GM23338 (cell line): ENCODE measurements at regions not wholly inside any gene's neighbourhood (a gene's known extent, or its start where the extent isn't known, plus 50 kb on each side); places are given as distances from the start of the nearest gene placed in this dataset.

Experiments used
- ATAC-seq: fragments of 200-7000 bp; cut with Tn5 transposase; 3 replicates; pipeline ENCODE4 v1.9.1; 2020
- DNase-seq: peaks from one replicate; pipeline ENCODE4 v3.0.0-alpha.2; 2015; ENCODE audit warnings: low spot score
- H2AFZ ChIP-seq: fragments of 200-600 bp; sonication (generic); 2 replicates; pipeline ENCODE4 v1.8.0; 2016; ENCODE audit warnings: antibody characterized with exemption, mild to moderate bottlenecking, moderate library complexity
- H3F3A ChIP-seq: fragments of 200-600 bp; sonication (generic); replicated peaks from 2 replicates; pipeline ENCODE4 v1.8.0; 2017; ENCODE audit warnings: antibody characterized with exemption, mixed run types, low read depth
- H3K27ac ChIP-seq: fragments of 200-600 bp; sonication (generic); 2 replicates; pipeline ENCODE4 v1.6.1; 2016; ENCODE audit warnings: low read depth
- H3K27me3 ChIP-seq: fragments of 200-600 bp; sonication (generic); 2 replicates; pipeline ENCODE4 v1.8.0; 2016; ENCODE audit warnings: mild to moderate bottlenecking, mixed run types, moderate library complexity; ENCODE audit not compliant: insufficient read depth
- H3K36me3 ChIP-seq: fragments of 200-600 bp; sonication (generic); 2 replicates; pipeline ENCODE4 v1.8.0; 2016; ENCODE audit warnings: mild to moderate bottlenecking; ENCODE audit not compliant: insufficient read depth
- H3K4me1 ChIP-seq: fragments of 200-600 bp; sonication (generic); 2 replicates; pipeline ENCODE4 v1.8.0; 2016; ENCODE audit warnings: mild to moderate bottlenecking, moderate library complexity; ENCODE audit not compliant: insufficient read depth
- H3K4me2 ChIP-seq: fragments of 200-600 bp; sonication (generic); 2 replicates; pipeline ENCODE4 v1.7.1; 2017; ENCODE audit warnings: mixed run types
- H3K4me3 ChIP-seq: fragments of 200-600 bp; sonication (generic); 2 replicates; pipeline ENCODE4 v1.6.1; 2016; ENCODE audit warnings: mixed run types
- H3K79me2 ChIP-seq: fragments of 200-600 bp; sonication (generic); replicated peaks from 2 replicates; pipeline ENCODE4 v1.8.0; 2017; ENCODE audit warnings: mild to moderate bottlenecking; ENCODE audit not compliant: insufficient read depth
- H3K9me2 ChIP-seq: fragments of 200-600 bp; sonication (generic); 2 replicates; pipeline ENCODE4 v1.8.0; 2017; ENCODE audit not compliant: insufficient read depth
- H4K20me1 ChIP-seq: fragments of 200-600 bp; sonication (generic); replicated peaks from 2 replicates; pipeline ENCODE4 v1.8.0; 2017; ENCODE audit warnings: mild to moderate bottlenecking; ENCODE audit not compliant: insufficient read depth
- H3K27ac Mint-ChIP-seq: 2 replicates; pipeline ENCODE4 v1.8.0; 2020; ENCODE audit warnings: inconsistent platforms, mild to moderate bottlenecking, moderate library complexity, mixed read lengths
- H3K27me3 Mint-ChIP-seq: 3 replicates; pipeline ENCODE4 v1.8.0; 2022; ENCODE audit warnings: low read depth, mild to moderate bottlenecking, moderate library complexity, mixed read lengths, inconsistent platforms; ENCODE audit not compliant: insufficient read depth, poor library complexity
- H3K36me3 Mint-ChIP-seq: 3 replicates; pipeline ENCODE4 v1.8.0; 2021; ENCODE audit warnings: low read depth, mild to moderate bottlenecking, inconsistent platforms, moderate library complexity, mixed read lengths
- H3K4me1 Mint-ChIP-seq: 3 replicates; pipeline ENCODE4 v1.8.0; 2020; ENCODE audit warnings: mild to moderate bottlenecking, inconsistent platforms, mixed read lengths
- H3K4me3 Mint-ChIP-seq: 3 replicates; pipeline ENCODE4 v1.8.0; 2021; ENCODE audit warnings: moderate library complexity, mild to moderate bottlenecking, inconsistent platforms, mixed read lengths
- H3K9me3 Mint-ChIP-seq: 3 replicates; pipeline ENCODE4 v1.8.0; 2020; ENCODE audit warnings: moderate library complexity, mild to moderate bottlenecking, inconsistent platforms, mixed read lengths
- CREB1 ChIP-seq: fragments of 250-450 bp; sonication (Bioruptor Pico); IDR thresholded peaks from 2 replicates; pipeline ENCODE4 v1.5.0; 2020; ENCODE audit warnings: low read depth, mild to moderate bottlenecking, moderate library complexity
- CTCF ChIP-seq, 2 experiments: fragments of 200-600 bp in 1 of 2; sonication (generic) in 1 of 2; conservative IDR thresholded peaks; 2 replicates each; pipeline versions ENCODE4 v1.5.1 to v1.6.1; 2016 to 2017; ENCODE audit warnings: antibody characterized with exemption in 2 of 2, low read depth in 2 of 2, mild to moderate bottlenecking in 2 of 2, moderate library complexity in 1 of 2
- EZH2phosphoT487 ChIP-seq: fragments of 200-600 bp; sonication (generic); IDR thresholded peaks from one replicate; pipeline ENCODE4 v1.8.1; 2018; ENCODE audit warnings: antibody characterized with exemption; ENCODE audit not compliant: unreplicated experiment
- POLR2AphosphoS5 ChIP-seq: IDR thresholded peaks from 2 replicates; pipeline ENCODE4 v1.6.1; 2016; ENCODE audit warnings: antibody characterized with exemption, low read depth
- STAT1 ChIP-seq: IDR thresholded peaks from one replicate; pipeline ENCODE4 v1.6.1; 2016; ENCODE audit warnings: antibody characterized with exemption; ENCODE audit not compliant: unreplicated experiment
- ZNF114 ChIP-seq: fragments of 250-450 bp; sonication (Bioruptor Pico); IDR thresholded peaks from 2 replicates; pipeline ENCODE4 v1.5.0; 2020; ENCODE audit warnings: mild to moderate bottlenecking, moderate library complexity
- ZNF331 ChIP-seq: fragments of 250-450 bp; sonication (Bioruptor Pico); IDR thresholded peaks from 2 replicates; pipeline ENCODE4 v1.5.0; 2020; ENCODE audit warnings: low read depth, mild to moderate bottlenecking, moderate library complexity
- TF ChIP-seq, protein P1 (sequence below): fragments of 250-450 bp; sonication (Bioruptor Pico); IDR thresholded peaks from 2 replicates; pipeline ENCODE4 v1.5.0; 2020; ENCODE audit warnings: mild to moderate bottlenecking, moderate library complexity
- TF ChIP-seq, protein P2 (sequence below): IDR thresholded peaks from one replicate; pipeline ENCODE4 v1.6.1; 2018; ENCODE audit warnings: antibody characterized with exemption; ENCODE audit not compliant: unreplicated experiment

GRCh38 chr1:70706381-70707037, 295.4 kb downstream of the CTH start:
- peak; percentile 79 for DNase-seq
- ATAC-seq, result peak; percentile 98
- H3K4me3 Mint-ChIP-seq, result peak overlapping the region; percentile 86
- Histone ChIP-seq H3K36me3 (no peaks in the 10 kb centered on the region), H2AFZ (peak overlapping the region; percentile 99), H4K20me1 (no peaks in the 10 kb centered on the region), H3K4me1 (peaks cover 7% of the 10 kb centered on the region; the same call in 1 of the 2 replicates), H3K4me2 (peak overlapping the region; percentile 88), H3K79me2 (no peaks in the 10 kb centered on the region), H3K4me3 (peak overlapping the region; percentile 70), H3K9me2 (no peaks in the 10 kb centered on the region), H3K27ac (0 out of 2 replicates have a peak overlapping the region, but pooled peaks have one; percentile 45), H3F3A (no peaks in the 10 kb centered on the region), H3K27me3 (no peaks in the 10 kb centered on the region)
- no peaks in the 10 kb centered on the region for H3K36me3 Mint-ChIP-seq
- no peaks in the 10 kb centered on the region for H3K9me3 Mint-ChIP-seq
- peaks cover 14% of the 10 kb centered on the region for H3K4me1 Mint-ChIP-seq
- peak; percentile 57 for TF ChIP-seq POLR2AphosphoS5
- TF ChIP-seq CTCF (conservative IDR thresholded peaks at IDR 0.05; ENCODE audit: low read depth in 2 of 2), result no peak
- TF ChIP-seq ZNF114 (CRISPR knock-in tag), result no peak; the same call in 1 of the 2 replicates
- peaks cover 3% of the 10 kb centered on the region for H3K27me3 Mint-ChIP-seq
- peak overlapping the region; percentile 93 for H3K27ac Mint-ChIP-seq

GRCh38 chr1:70707214-70707613, 296.1 kb downstream of the CTH start:
- Histone ChIP-seq H2AFZ (peak overlapping the region; percentile 99), H3K4me2 (peak overlapping the region; percentile 88), H3F3A (no peaks in the 10 kb centered on the region), H3K79me2 (no peaks in the 10 kb centered on the region), H3K4me1 (peaks cover 7% of the 10 kb centered on the region; the same call in 1 of the 2 replicates), H4K20me1 (no peaks in the 10 kb centered on the region), H3K4me3 (peak overlapping the region; percentile 70), H3K27ac (no peak overlapping the region), H3K9me2 (no peaks in the 10 kb centered on the region), H3K36me3 (no peaks in the 10 kb centered on the region), H3K27me3 (no peaks in the 10 kb centered on the region)
- H3K27ac Mint-ChIP-seq, result no peak overlapping the region
- H3K36me3 Mint-ChIP-seq, result no peaks in the 10 kb centered on the region
- H3K9me3 Mint-ChIP-seq, result no peaks in the 10 kb centered on the region
- H3K4me1 Mint-ChIP-seq, result peaks cover 14% of the 10 kb centered on the region
- peaks cover 3% of the 10 kb centered on the region for H3K27me3 Mint-ChIP-seq
- peak overlapping the region; percentile 86; the same call in 1 of the 3 replicates for H3K4me3 Mint-ChIP-seq
- DNase-seq (no peak), ATAC-seq (no peak)
- no peak for TF ChIP-seq EZH2phosphoT487
- no peak for TF ChIP-seq CREB1
- TF ChIP-seq, protein P1, sequence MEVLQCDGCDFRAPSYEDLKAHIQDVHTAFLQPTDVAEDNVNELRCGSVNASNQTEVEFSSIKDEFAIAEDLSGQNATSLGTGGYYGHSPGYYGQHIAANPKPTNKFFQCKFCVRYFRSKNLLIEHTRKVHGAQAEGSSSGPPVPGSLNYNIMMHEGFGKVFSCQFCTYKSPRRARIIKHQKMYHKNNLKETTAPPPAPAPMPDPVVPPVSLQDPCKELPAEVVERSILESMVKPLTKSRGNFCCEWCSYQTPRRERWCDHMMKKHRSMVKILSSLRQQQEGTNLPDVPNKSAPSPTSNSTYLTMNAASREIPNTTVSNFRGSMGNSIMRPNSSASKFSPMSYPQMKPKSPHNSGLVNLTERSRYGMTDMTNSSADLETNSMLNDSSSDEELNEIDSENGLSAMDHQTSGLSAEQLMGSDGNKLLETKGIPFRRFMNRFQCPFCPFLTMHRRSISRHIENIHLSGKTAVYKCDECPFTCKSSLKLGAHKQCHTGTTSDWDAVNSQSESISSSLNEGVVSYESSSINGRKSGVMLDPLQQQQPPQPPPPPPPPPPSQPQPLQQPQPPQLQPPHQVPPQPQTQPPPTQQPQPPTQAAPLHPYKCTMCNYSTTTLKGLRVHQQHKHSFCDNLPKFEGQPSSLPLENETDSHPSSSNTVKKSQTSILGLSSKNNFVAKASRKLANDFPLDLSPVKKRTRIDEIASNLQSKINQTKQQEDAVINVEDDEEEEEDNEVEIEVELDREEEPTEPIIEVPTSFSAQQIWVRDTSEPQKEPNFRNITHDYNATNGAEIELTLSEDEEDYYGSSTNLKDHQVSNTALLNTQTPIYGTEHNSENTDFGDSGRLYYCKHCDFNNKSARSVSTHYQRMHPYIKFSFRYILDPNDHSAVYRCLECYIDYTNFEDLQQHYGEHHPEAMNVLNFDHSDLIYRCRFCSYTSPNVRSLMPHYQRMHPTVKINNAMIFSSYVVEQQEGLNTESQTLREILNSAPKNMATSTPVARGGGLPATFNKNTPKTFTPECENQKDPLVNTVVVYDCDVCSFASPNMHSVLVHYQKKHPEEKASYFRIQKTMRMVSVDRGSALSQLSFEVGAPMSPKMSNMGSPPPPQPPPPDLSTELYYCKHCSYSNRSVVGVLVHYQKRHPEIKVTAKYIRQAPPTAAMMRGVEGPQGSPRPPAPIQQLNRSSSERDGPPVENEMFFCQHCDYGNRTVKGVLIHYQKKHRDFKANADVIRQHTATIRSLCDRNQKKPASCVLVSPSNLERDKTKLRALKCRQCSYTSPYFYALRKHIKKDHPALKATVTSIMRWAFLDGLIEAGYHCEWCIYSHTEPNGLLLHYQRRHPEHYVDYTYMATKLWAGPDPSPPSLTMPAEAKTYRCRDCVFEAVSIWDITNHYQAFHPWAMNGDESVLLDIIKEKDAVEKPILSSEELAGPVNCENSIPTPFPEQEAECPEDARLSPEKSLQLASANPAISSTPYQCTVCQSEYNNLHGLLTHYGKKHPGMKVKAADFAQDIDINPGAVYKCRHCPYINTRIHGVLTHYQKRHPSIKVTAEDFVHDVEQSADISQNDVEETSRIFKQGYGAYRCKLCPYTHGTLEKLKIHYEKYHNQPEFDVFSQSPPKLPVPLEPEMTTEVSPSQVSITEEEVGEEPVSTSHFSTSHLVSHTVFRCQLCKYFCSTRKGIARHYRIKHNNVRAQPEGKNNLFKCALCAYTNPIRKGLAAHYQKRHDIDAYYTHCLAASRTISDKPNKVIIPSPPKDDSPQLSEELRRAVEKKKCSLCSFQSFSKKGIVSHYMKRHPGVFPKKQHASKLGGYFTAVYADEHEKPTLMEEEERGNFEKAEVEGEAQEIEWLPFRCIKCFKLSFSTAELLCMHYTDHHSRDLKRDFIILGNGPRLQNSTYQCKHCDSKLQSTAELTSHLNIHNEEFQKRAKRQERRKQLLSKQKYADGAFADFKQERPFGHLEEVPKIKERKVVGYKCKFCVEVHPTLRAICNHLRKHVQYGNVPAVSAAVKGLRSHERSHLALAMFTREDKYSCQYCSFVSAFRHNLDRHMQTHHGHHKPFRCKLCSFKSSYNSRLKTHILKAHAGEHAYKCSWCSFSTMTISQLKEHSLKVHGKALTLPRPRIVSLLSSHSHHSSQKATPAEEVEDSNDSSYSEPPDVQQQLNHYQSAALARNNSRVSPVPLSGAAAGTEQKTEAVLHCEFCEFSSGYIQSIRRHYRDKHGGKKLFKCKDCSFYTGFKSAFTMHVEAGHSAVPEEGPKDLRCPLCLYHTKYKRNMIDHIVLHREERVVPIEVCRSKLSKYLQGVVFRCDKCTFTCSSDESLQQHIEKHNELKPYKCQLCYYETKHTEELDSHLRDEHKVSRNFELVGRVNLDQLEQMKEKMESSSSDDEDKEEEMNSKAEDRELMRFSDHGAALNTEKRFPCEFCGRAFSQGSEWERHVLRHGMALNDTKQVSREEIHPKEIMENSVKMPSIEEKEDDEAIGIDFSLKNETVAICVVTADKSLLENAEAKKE (CRISPR knock-in tag), result no peak
- no peak for TF ChIP-seq STAT1
- TF ChIP-seq ZNF331 (CRISPR knock-in tag), result no peak
- TF ChIP-seq, protein P2, sequence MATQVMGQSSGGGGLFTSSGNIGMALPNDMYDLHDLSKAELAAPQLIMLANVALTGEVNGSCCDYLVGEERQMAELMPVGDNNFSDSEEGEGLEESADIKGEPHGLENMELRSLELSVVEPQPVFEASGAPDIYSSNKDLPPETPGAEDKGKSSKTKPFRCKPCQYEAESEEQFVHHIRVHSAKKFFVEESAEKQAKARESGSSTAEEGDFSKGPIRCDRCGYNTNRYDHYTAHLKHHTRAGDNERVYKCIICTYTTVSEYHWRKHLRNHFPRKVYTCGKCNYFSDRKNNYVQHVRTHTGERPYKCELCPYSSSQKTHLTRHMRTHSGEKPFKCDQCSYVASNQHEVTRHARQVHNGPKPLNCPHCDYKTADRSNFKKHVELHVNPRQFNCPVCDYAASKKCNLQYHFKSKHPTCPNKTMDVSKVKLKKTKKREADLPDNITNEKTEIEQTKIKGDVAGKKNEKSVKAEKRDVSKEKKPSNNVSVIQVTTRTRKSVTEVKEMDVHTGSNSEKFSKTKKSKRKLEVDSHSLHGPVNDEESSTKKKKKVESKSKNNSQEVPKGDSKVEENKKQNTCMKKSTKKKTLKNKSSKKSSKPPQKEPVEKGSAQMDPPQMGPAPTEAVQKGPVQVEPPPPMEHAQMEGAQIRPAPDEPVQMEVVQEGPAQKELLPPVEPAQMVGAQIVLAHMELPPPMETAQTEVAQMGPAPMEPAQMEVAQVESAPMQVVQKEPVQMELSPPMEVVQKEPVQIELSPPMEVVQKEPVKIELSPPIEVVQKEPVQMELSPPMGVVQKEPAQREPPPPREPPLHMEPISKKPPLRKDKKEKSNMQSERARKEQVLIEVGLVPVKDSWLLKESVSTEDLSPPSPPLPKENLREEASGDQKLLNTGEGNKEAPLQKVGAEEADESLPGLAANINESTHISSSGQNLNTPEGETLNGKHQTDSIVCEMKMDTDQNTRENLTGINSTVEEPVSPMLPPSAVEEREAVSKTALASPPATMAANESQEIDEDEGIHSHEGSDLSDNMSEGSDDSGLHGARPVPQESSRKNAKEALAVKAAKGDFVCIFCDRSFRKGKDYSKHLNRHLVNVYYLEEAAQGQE, result no peak
- no peak for TF ChIP-seq POLR2AphosphoS5
